Calu3 (cell line): ENCODE measurements at regions not wholly inside any gene's neighbourhood (a gene's known extent, or its start where the extent isn't known, plus 50 kb on each side); places are given as distances from the start of the nearest gene placed in this dataset.
A peak's percentile ranks its signal among the peaks of the same experiment; 100 is the strongest.

Experiments used
- BruUV-seq: library from RNA; stranded (reverse); fragments of 400-500 nt; replicated peaks from 2 replicates; lab custom pipeline; 2021; lab: Mats Ljungman, UMichigan
- CTCF ChIA-PET: fragments of 300-600 bp; sonication (Branson Sonifier 250); formaldehyde crosslinking; loops from one replicate; lab custom pipeline; 2022; ENCODE audit warnings: antibody characterized with exemption; lab: Charles Lee
- DNase-seq: peaks from one replicate; pipeline ENCODE4 v3.0.0; 2022
- H3K27ac Mint-ChIP-seq: one replicate; pipeline ENCODE4 v1.8.0; 2022; ENCODE audit warnings: mixed read lengths; ENCODE audit not compliant: unreplicated experiment
- H3K27me3 Mint-ChIP-seq: one replicate; pipeline ENCODE4 v1.8.0; 2022; ENCODE audit warnings: mixed read lengths; ENCODE audit not compliant: unreplicated experiment
- H3K36me3 Mint-ChIP-seq: one replicate; pipeline ENCODE4 v1.8.0; 2022; ENCODE audit warnings: mild to moderate bottlenecking, moderate library complexity, mixed read lengths; ENCODE audit not compliant: insufficient read depth, unreplicated experiment
- H3K4me1 Mint-ChIP-seq: one replicate; pipeline ENCODE4 v1.8.0; 2022; ENCODE audit warnings: mild to moderate bottlenecking, low read depth, mixed read lengths; ENCODE audit not compliant: unreplicated experiment
- H3K4me3 Mint-ChIP-seq: one replicate; pipeline ENCODE4 v1.8.0; 2022; ENCODE audit warnings: mild to moderate bottlenecking, low read depth, moderate library complexity, mixed read lengths; ENCODE audit not compliant: unreplicated experiment
- H3K9me3 Mint-ChIP-seq: one replicate; pipeline ENCODE4 v1.8.0; 2022; ENCODE audit warnings: low read depth, mixed read lengths; ENCODE audit not compliant: unreplicated experiment
- intact Hi-C: fragments of 100-400 bp; cut with micrococcal nuclease; formaldehyde crosslinking; loops from one replicate; pipeline ENCODE4 v1.10.0; 2022; ENCODE audit not compliant: unreplicated experiment
- TF ChIP-seq, protein P1 (sequence below): fragments of 200-600 bp; IDR thresholded peaks from one replicate; pipeline ENCODE4 v1.8.0; 2022; ENCODE audit warnings: antibody characterized with exemption; ENCODE audit not compliant: unreplicated experiment

DNA sequence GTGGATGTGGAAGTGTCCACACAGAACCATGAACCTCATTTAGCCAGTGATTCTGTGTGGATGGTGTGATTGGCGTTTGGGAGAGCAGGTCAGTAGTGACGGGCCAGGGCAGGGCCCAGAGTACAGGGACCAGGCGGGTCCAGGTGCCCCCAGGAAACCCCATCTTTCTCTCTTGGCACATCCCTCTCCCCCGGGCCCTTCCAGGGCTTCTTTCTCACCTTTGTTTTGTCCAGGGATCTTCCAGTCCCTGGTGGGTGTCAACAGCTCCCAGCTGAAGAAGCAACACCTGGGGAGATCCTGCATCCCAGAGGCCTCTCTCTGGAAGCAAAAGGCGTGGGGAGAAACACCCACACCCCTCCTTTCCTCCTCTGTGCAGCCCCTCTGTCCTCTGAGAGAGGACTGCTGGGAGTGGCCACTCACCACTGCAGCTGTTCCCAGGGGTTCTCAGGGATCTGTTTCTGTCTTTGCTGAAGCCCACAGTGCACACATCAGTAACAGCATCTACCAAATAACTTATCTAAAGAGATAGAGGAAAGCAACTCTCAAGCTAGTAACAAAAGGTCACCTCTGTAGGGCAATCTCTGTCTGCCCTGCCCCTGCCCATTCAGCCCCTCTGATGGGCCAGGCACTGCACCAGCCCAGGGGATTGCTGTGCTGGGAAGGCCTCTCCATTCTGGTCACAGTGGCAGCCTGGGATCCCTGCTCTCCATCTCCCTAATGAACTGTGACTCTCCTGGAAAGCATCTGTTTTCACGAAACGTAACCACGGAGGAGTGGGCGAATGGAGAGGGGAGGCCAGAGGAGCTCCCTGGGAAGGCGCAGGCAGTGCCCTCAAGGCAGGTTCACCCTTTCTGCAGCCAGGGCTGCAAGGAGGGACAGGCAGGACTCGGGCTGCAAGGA lies 98.3 kb upstream of the ALDH1A3 start:
- no peak for DNase-seq
- CTCF ChIA-PET: no interaction called here
- TF ChIP-seq, protein P1, sequence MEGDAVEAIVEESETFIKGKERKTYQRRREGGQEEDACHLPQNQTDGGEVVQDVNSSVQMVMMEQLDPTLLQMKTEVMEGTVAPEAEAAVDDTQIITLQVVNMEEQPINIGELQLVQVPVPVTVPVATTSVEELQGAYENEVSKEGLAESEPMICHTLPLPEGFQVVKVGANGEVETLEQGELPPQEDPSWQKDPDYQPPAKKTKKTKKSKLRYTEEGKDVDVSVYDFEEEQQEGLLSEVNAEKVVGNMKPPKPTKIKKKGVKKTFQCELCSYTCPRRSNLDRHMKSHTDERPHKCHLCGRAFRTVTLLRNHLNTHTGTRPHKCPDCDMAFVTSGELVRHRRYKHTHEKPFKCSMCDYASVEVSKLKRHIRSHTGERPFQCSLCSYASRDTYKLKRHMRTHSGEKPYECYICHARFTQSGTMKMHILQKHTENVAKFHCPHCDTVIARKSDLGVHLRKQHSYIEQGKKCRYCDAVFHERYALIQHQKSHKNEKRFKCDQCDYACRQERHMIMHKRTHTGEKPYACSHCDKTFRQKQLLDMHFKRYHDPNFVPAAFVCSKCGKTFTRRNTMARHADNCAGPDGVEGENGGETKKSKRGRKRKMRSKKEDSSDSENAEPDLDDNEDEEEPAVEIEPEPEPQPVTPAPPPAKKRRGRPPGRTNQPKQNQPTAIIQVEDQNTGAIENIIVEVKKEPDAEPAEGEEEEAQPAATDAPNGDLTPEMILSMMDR: no peak

DNA sequence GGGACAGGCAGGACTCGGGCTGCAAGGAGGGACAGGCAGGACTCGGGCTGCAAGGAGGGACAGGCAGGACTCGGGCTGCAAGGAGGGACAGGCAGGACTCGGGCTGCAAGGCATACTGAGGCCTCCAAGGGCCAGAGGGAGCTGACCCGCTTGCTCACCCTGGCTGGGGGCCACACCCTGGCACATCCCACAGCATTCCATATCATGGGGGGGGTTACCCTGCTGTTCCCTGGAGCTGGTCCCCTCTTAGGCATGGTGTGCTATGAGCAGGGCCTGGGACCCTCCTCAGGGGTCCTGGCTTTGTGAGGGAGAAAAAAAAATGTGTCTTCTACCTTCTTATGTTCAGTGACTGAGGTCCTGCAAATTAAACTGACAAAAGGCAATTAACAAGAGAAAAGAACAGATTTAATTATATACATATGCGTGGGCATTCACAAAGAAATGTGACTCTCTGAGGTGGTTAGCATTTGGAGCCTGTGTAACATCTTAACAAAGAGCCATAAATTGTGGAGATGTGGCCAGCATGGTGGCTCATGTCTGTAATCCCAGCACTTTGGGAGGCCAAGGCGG lies 97.6 kb upstream of the ALDH1A3 start:
- Mint-ChIP-seq H3K27me3 (no peaks in the 10 kb centered on the region), H3K4me1 (no peaks in the 10 kb centered on the region), H3K9me3 (no peaks in the 10 kb centered on the region), H3K36me3 (no peaks in the 10 kb centered on the region), H3K27ac (no peak overlapping the region), H3K4me3 (no peak overlapping the region)
- intact Hi-C loops: no loop called here
- TF ChIP-seq, protein P1: no peak
- CTCF ChIA-PET: interaction anchor here (0.9 kb wide), 1 partner anchor 16 kb away, joined by 3 read pairs; no protein-coding TSS in a partner anchor
- BruUV-seq: no TSS peak
- no peak for DNase-seq

More for the DNA sequence above, 98.3 kb upstream of the ALDH1A3 start:
- no TSS peak for BruUV-seq
- Mint-ChIP-seq H3K9me3 (no peaks in the 10 kb centered on the region), H3K27me3 (no peaks in the 10 kb centered on the region), H3K36me3 (no peaks in the 10 kb centered on the region), H3K4me3 (no peak overlapping the region), H3K27ac (no peak overlapping the region), H3K4me1 (no peaks in the 10 kb centered on the region)
- intact Hi-C loops: no loop called here

DNA sequence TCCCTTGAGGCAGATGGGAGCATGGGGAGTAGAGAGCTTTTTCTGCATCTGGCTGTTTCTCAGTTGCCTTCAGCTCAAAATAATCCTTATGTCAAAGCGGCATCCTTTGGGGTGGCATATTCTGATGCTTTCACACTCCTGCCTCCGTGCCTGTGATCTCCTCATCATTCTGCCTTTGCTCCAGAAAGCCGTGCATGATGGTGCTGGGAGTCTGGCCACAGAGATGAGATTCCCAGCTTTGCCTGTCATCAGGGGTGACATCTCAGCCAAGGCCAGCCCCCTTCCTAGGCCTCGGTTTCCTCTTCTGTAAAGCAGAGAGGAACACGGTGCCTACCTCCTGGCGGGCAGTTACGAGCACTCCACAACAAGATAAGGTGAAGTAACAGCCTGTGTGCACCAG lies 96.3 kb upstream of the ALDH1A3 start:
- TF ChIP-seq, protein P1: no peak
- Mint-ChIP-seq H3K36me3 (no peaks in the 10 kb centered on the region), H3K27me3 (no peaks in the 10 kb centered on the region), H3K9me3 (no peaks in the 10 kb centered on the region), H3K4me3 (no peak overlapping the region), H3K4me1 (no peaks in the 10 kb centered on the region), H3K27ac (no peak overlapping the region)
- CTCF ChIA-PET: no interaction called here
- DNase-seq: no peak
- intact Hi-C loops: no loop called here
- BruUV-seq: no TSS peak

DNA sequence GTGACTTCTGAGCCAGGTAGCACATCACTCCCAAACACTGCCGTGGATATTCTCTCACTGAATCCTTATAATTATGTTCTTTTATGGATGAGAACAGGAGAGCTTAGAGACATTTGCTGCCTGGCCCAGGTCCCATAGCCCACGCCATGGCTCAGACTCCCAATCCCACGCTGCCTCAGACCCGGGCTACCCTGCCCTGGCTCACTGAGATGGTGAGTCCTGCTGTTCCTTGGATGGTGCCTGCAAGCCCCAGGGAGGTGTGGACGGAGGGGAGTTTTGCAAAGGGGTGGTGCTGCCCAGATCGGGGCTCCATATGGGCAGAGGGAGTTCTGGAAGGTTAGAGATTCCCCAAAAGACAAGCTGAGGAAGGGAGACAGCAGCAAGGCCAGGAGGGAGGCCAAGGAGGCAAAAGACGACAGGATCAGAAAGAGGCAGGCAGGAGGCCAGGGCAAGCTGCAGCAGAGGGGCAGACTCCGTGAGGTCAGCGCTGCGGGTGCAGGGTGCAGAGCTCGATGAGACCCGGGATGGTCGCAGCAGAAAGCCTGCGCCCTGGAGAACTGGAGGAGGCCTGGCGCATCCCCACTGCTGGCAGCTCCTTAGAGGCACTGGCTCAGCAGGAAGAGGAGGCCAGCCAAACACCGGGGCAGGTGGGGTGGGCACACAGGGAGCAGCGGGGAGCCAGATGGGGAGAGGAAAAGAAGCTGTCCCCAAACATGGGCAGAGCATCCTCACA lies 95.7 kb upstream of the ALDH1A3 start:
- no peaks in the 10 kb centered on the region for H3K9me3 Mint-ChIP-seq
- CTCF ChIA-PET: no interaction called here
- H3K4me1 Mint-ChIP-seq: no peaks in the 10 kb centered on the region
- no peaks in the 10 kb centered on the region for H3K27me3 Mint-ChIP-seq
- BruUV-seq: no TSS peak
- TF ChIP-seq, protein P1: no peak
- H3K36me3 Mint-ChIP-seq: no peaks in the 10 kb centered on the region
- no peak for DNase-seq
- peak overlapping the region; percentile 13 for H3K27ac Mint-ChIP-seq
- intact Hi-C loops: no loop called here
- no peak overlapping the region for H3K4me3 Mint-ChIP-seq
